NCI-H1930 (cell line): ENCODE measurements at regions not wholly inside any gene's neighbourhood (a gene's known extent, or its start where the extent isn't known, plus 50 kb on each side); places are given as distances from the start of the nearest gene placed in this dataset.

Source experiments
- DNase-seq, 2 experiments: peaks; one replicate each; lab custom pipeline; 2025; lab: John Stamatoyannopoulos, UW

- no peak for DNase-seq
Observed at GRCh38 chr2:43171789-43172188, 54.6 kb downstream of the ZFP36L2 start.

GRCh38 chr2:43170405-43171105 lies 55.9 kb downstream of the ZFP36L2 start:
- DNase-seq: no peak

- no peak for DNase-seq
Observed at GRCh38 chr2:43169987-43170386, 56.4 kb downstream of the ZFP36L2 start.

- no peak for DNase-seq
Observed at GRCh38 chr2:43169099-43169945, 57.1 kb downstream of the ZFP36L2 start.

- DNase-seq: no peak
Observed at GRCh38 chr2:43168016-43168369, 58.4 kb downstream of the ZFP36L2 start.

GRCh38 chr2:43165378-43166069 lies 60.9 kb downstream of the ZFP36L2 start:
- DNase-seq: no peak

- DNase-seq: no peak
Observed at GRCh38 chr2:43164686-43165085, 61.7 kb downstream of the ZFP36L2 start.

GRCh38 chr2:43163584-43164270 lies 62.7 kb downstream of the ZFP36L2 start:
- DNase-seq: no peak

GRCh38 chr2:43162511-43162776 lies 64.0 kb downstream of the ZFP36L2 start:
- no peak for DNase-seq

GRCh38 chr2:43161650-43162510 lies 64.5 kb downstream of the ZFP36L2 start:
- DNase-seq: no peak

GRCh38 chr2:43160778-43161177 lies 65.6 kb downstream of the ZFP36L2 start:
- no peak for DNase-seq

- no peak for DNase-seq
Observed at GRCh38 chr2:43159797-43160196, 66.6 kb downstream of the ZFP36L2 start.

GRCh38 chr2:43158259-43158880 lies 68.0 kb downstream of the ZFP36L2 start:
- no peak for DNase-seq

GRCh38 chr2:43157506-43158246 lies 68.7 kb downstream of the ZFP36L2 start:
- no peak for DNase-seq

GRCh38 chr2:43155851-43156411 lies 70.5 kb downstream of the ZFP36L2 start:
- DNase-seq: no peak

GRCh38 chr2:43154685-43155084 lies 71.7 kb downstream of the ZFP36L2 start:
- DNase-seq: no peak

- DNase-seq: no peak
Observed at GRCh38 chr2:43152741-43153647, 73.4 kb downstream of the ZFP36L2 start.

GRCh38 chr2:43152186-43152585 lies 74.2 kb downstream of the ZFP36L2 start:
- DNase-seq: no peak
